ENCODE measurements at regions not wholly inside any gene's neighbourhood (a gene's known extent, or its start where the extent isn't known, plus 50 kb on each side); places are given as distances from the start of the nearest gene placed in this dataset.

DNA sequence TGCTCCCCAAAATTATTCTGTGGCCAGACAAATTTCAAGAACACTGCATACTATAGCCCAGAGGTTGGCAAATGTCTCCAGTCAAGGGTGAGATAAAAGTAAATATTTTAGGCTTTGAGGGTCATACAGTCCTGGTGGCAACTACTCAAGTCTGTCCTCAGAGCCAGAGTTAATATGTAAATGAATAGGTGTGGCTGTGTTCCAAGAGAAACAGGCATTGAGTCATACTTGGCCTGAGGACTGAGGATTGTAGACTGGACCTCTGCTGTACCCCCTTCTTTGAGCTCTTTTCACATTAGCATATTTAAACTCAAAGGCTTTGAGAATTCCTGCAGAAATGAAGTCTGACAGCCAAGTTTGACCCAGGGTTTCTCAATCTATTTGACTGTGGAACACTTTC, 129.2 kb upstream of the PTCH1 start:
- CTCF ChIA-PET, result no interaction called here

DNA sequence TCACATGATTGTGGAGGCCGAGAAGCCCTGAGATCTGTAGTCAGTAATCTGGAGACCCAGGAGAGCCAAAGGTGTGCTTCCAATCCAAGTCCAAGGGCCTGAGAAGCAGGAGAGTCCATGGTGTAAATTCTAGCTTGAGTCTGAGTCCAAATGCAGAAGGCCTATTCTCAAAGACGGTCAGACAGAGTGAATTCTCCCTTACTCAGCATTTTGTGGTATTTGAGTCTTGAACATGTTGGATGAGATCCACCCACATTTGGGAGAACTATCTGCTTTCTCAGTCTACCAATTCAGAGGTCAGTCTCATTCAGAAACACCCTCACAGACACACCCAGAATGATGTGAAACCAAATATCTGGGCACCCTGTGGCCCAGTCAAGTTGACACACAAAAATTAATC, 128.8 kb upstream of the PTCH1 start:
- POLR2A ChIA-PET, result no interaction called here
- H3K4me2 ChIP-seq (ENCODE audit: low read length), result no peak overlapping the region
- DNase-seq (ENCODE audit: low read depth, low spot score) (no peak), ATAC-seq (no peak)
- no peaks in the 10 kb centered on the region for H3K9me3 ChIP-seq (ENCODE audit: control insufficient read depth in 1 of 2, insufficient read depth in 1 of 2, low read depth in 1 of 2, low read length in 2 of 2)
- TF ChIP-seq, protein P1, sequence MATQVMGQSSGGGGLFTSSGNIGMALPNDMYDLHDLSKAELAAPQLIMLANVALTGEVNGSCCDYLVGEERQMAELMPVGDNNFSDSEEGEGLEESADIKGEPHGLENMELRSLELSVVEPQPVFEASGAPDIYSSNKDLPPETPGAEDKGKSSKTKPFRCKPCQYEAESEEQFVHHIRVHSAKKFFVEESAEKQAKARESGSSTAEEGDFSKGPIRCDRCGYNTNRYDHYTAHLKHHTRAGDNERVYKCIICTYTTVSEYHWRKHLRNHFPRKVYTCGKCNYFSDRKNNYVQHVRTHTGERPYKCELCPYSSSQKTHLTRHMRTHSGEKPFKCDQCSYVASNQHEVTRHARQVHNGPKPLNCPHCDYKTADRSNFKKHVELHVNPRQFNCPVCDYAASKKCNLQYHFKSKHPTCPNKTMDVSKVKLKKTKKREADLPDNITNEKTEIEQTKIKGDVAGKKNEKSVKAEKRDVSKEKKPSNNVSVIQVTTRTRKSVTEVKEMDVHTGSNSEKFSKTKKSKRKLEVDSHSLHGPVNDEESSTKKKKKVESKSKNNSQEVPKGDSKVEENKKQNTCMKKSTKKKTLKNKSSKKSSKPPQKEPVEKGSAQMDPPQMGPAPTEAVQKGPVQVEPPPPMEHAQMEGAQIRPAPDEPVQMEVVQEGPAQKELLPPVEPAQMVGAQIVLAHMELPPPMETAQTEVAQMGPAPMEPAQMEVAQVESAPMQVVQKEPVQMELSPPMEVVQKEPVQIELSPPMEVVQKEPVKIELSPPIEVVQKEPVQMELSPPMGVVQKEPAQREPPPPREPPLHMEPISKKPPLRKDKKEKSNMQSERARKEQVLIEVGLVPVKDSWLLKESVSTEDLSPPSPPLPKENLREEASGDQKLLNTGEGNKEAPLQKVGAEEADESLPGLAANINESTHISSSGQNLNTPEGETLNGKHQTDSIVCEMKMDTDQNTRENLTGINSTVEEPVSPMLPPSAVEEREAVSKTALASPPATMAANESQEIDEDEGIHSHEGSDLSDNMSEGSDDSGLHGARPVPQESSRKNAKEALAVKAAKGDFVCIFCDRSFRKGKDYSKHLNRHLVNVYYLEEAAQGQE (IDR thresholded peaks at IDR 0.05; ENCODE audit: low read depth), result no peak
- TF ChIP-seq ZNF274 (IDR thresholded peaks at IDR 0.05; ENCODE audit: low read depth, low read length) (no peak), ATF3 (IDR thresholded peaks at IDR 0.05) (no peak), EZH2 (IDR thresholded peaks at IDR 0.05) (no peak), SIN3A (IDR thresholded peaks at IDR 0.05; ENCODE audit: low read depth) (no peak), EZH2phosphoT487 (IDR thresholded peaks at IDR 0.05; ENCODE audit: borderline replicate concordance) (no peak), CBX3 (IDR thresholded peaks at IDR 0.05; ENCODE audit: low read depth) (no peak), ZFX (IDR thresholded peaks at IDR 0.05) (no peak), RAD21 (IDR thresholded peaks at IDR 0.05; ENCODE audit: low read depth) (no peak), JUND (IDR thresholded peaks at IDR 0.05) (no peak), ELF1 (IDR thresholded peaks at IDR 0.05; ENCODE audit: borderline replicate concordance, low read depth) (no peak), YY1 (IDR thresholded peaks at IDR 0.05; ENCODE audit: extremely low read depth, insufficient replicate concordance, low read depth, low read length) (no peak)
- intact Hi-C loops (cut with micrococcal nuclease), result no loop called here
- BruUV-seq (replicated peaks), result no TSS peak
- H3K36me3 ChIP-seq (ENCODE audit: control insufficient read depth in 1 of 2, insufficient read depth in 2 of 2, low read length in 2 of 2), result no peaks in the 10 kb centered on the region
- no peaks in the 10 kb centered on the region for H3K79me2 ChIP-seq (ENCODE audit: insufficient read depth, low read length)
- CTCF ChIA-PET, result no interaction called here
- no peak overlapping the region for H2AFZ ChIP-seq (ENCODE audit: low read depth, low read length, poor library complexity, severe bottlenecking)
- RAD21 ChIA-PET (ENCODE audit: low non-redundant PET in 1 of 2, low total read pairs in 2 of 2, uncharacterized antibody in 2 of 2, unreplicated experiment in 2 of 2), result no interaction called here
- H3K9me2 ChIP-seq (ENCODE audit: insufficient read depth), result no peaks in the 10 kb centered on the region
- H3K9ac ChIP-seq (ENCODE audit: low read length), result no peak overlapping the region
- H4K20me1 ChIP-seq (ENCODE audit: insufficient read depth), result no peaks in the 10 kb centered on the region
- no peaks in the 10 kb centered on the region for H3K4me1 ChIP-seq (ENCODE audit: control insufficient read depth in 1 of 2, insufficient read depth in 2 of 2, low read length in 2 of 2)
- no peak overlapping the region for H3K27ac ChIP-seq (ENCODE audit: low read depth, low read length)
- H3K27me3 ChIP-seq (ENCODE audit: insufficient read depth, low read length), result no peaks in the 10 kb centered on the region
- H3K4me3 ChIP-seq (replicated peaks in 1 of 2; ENCODE audit: low read depth in 1 of 2, low read length in 2 of 2), result no peak overlapping the region

More for the DNA sequence above, 129.2 kb upstream of the PTCH1 start:
- H3K4me3 ChIP-seq (replicated peaks in 1 of 2; ENCODE audit: low read depth in 1 of 2, low read length in 2 of 2), result no peak overlapping the region
- ATAC-seq, result no peak
- no peak overlapping the region for H2AFZ ChIP-seq (ENCODE audit: low read depth, low read length, poor library complexity, severe bottlenecking)
- H3K27ac ChIP-seq (ENCODE audit: low read depth, low read length), result no peak overlapping the region
- H3K79me2 ChIP-seq (ENCODE audit: insufficient read depth, low read length), result no peaks in the 10 kb centered on the region
- no peaks in the 10 kb centered on the region for H3K9me3 ChIP-seq (ENCODE audit: control insufficient read depth in 1 of 2, insufficient read depth in 1 of 2, low read depth in 1 of 2, low read length in 2 of 2)
- no peak overlapping the region for H3K9ac ChIP-seq (ENCODE audit: low read length)
- no TSS peak for BruUV-seq (replicated peaks)
- POLR2A ChIA-PET, result no interaction called here
- intact Hi-C loops (cut with micrococcal nuclease), result no loop called here
- H3K9me2 ChIP-seq (ENCODE audit: insufficient read depth), result no peaks in the 10 kb centered on the region
- DNase-seq (ENCODE audit: low read depth, low spot score), result no peak
- no peak overlapping the region for H3K4me2 ChIP-seq (ENCODE audit: low read length)
- RAD21 ChIA-PET (ENCODE audit: low non-redundant PET in 1 of 2, low total read pairs in 2 of 2, uncharacterized antibody in 2 of 2, unreplicated experiment in 2 of 2), result no interaction called here
- no peak for TF ChIP-seq FOSL1 (IDR thresholded peaks at IDR 0.05; ENCODE audit: low read depth)
- TF ChIP-seq ELF1 (IDR thresholded peaks at IDR 0.05; ENCODE audit: borderline replicate concordance, low read depth), result no peak
- TF ChIP-seq POLR2A (IDR thresholded peaks at IDR 0.05; ENCODE audit: borderline replicate concordance, extremely low read depth, insufficient read depth, insufficient read length), result no peak
- TF ChIP-seq RAD21 (IDR thresholded peaks at IDR 0.05; ENCODE audit: low read depth), result no peak
- no peaks in the 10 kb centered on the region for H3K4me1 ChIP-seq (ENCODE audit: control insufficient read depth in 1 of 2, insufficient read depth in 2 of 2, low read length in 2 of 2)
- no peaks in the 10 kb centered on the region for H3K27me3 ChIP-seq (ENCODE audit: insufficient read depth, low read length)
- no peaks in the 10 kb centered on the region for H4K20me1 ChIP-seq (ENCODE audit: insufficient read depth)
- no peaks in the 10 kb centered on the region for H3K36me3 ChIP-seq (ENCODE audit: control insufficient read depth in 1 of 2, insufficient read depth in 2 of 2, low read length in 2 of 2)
